Smooth muscle cell (in vitro differentiated cells): ENCODE measurements at regions not wholly inside any gene's neighbourhood (a gene's known extent, or its start where the extent isn't known, plus 50 kb on each side); places are given as distances from the start of the nearest gene placed in this dataset.
A peak's percentile ranks its signal among the peaks of the same experiment; 100 is the strongest.
"Not testable (repeated sequence)": the region's sequence is repeated elsewhere in the genome, so short reads cannot be mapped to it uniquely, and the experiment has no call there.

Experiments
- DNase-seq: peaks from one replicate; lab custom pipeline; 2025; ENCODE audit not compliant: unreplicated experiment; lab: John Stamatoyannopoulos, UW
- H2AFZ ChIP-seq: fragments of 200-600 bp; sonication (generic); 2 replicates; pipeline ENCODE4 v1.6.0; 2016; ENCODE audit warnings: antibody characterized with exemption, low read depth, mild to moderate bottlenecking
- H3F3A ChIP-seq: fragments of 200-600 bp; sonication (generic); 2 replicates; pipeline ENCODE4 v1.6.0; 2017; ENCODE audit warnings: antibody characterized with exemption, low read depth
- H3K27ac ChIP-seq: fragments of 200-600 bp; sonication (generic); 2 replicates; pipeline ENCODE4 v1.5.1; 2016; ENCODE audit warnings: low read depth, mild to moderate bottlenecking
- H3K27me3 ChIP-seq: fragments of 200-600 bp; sonication (generic); 2 replicates; pipeline ENCODE4 v1.6.1; 2016; ENCODE audit warnings: low read depth, mild to moderate bottlenecking
- H3K36me3 ChIP-seq: fragments of 200-600 bp; sonication (generic); 2 replicates; pipeline ENCODE4 v1.5.1; 2016; ENCODE audit warnings: low read depth
- H3K4me1 ChIP-seq: fragments of 200-600 bp; sonication (generic); 2 replicates; pipeline ENCODE4 v1.5.1; 2016; ENCODE audit warnings: low read depth
- H3K4me2 ChIP-seq: fragments of 200-600 bp; sonication (generic); 2 replicates; pipeline ENCODE4 v1.6.0; 2016; ENCODE audit warnings: mild to moderate bottlenecking
- H3K4me3 ChIP-seq: fragments of 200-600 bp; sonication (generic); 2 replicates; pipeline ENCODE4 v1.5.1; 2016; ENCODE audit warnings: mild to moderate bottlenecking
- H3K79me2 ChIP-seq: fragments of 200-600 bp; sonication (generic); 2 replicates; pipeline ENCODE4 v1.6.0; 2016; ENCODE audit warnings: low read depth, mild to moderate bottlenecking
- H3K9ac ChIP-seq: fragments of 200-600 bp; sonication (generic); 2 replicates; pipeline ENCODE4 v1.6.0; 2016; ENCODE audit warnings: low read depth
- H3K9me3 ChIP-seq: fragments of 200-600 bp; sonication (generic); replicated peaks from 2 replicates; pipeline ENCODE4 v1.5.1; 2016; ENCODE audit warnings: low read depth
- H4K20me1 ChIP-seq: fragments of 200-600 bp; sonication (generic); 2 replicates; pipeline ENCODE4 v1.6.0; 2016; ENCODE audit warnings: low read depth
- CTCF ChIP-seq: fragments of 200-600 bp; sonication (generic); IDR thresholded peaks from 2 replicates; pipeline ENCODE4 v1.5.1; 2017; ENCODE audit warnings: borderline replicate concordance, mild to moderate bottlenecking, antibody characterized with exemption; ENCODE audit not compliant: insufficient read depth, poor library complexity, severe bottlenecking
- WGBS: methylation state at CpG from one replicate; pipeline ENCODE4 v1.1.7; 2016; ENCODE audit warnings: low lambda C conversion rate; 5-methylcytosine and 5-hydroxymethylcytosine counted together

GRCh38 chr4:118424062-118424461, 71.3 kb upstream of the PRSS12 start:
- not testable (repeated sequence) for H3K27me3 ChIP-seq, H4K20me1 ChIP-seq, H3K36me3 ChIP-seq, H3K9ac ChIP-seq, H3K4me1 ChIP-seq, H3K79me2 ChIP-seq, H3K27ac ChIP-seq, H3K9me3 ChIP-seq, H3K4me3 ChIP-seq, DNase-seq, H3F3A ChIP-seq
- Histone ChIP-seq H3K4me2 (peak overlapping the region; percentile 74), H2AFZ (peak overlapping the region; percentile 82)
- 6% methylated on average over 5 of the region's 5 CpGs for WGBS
- peak; percentile 51 for TF ChIP-seq CTCF

GRCh38 chr4:118428881-118429280, 76.1 kb upstream of the PRSS12 start:
- DNase-seq, H3K27ac ChIP-seq, H3K79me2 ChIP-seq, H3K36me3 ChIP-seq, H3K9ac ChIP-seq, H3K4me1 ChIP-seq, H3F3A ChIP-seq, H3K4me3 ChIP-seq, H2AFZ ChIP-seq, H4K20me1 ChIP-seq, H3K27me3 ChIP-seq, H3K9me3 ChIP-seq, H3K4me2 ChIP-seq: not testable (repeated sequence)
- WGBS: no CpG with 5 or more reads among the region's 1 CpG

GRCh38 chr4:118432359-118432758, 79.6 kb upstream of the PRSS12 start:
- not testable (repeated sequence) for H3K27me3 ChIP-seq, H3K4me1 ChIP-seq, DNase-seq, H3K4me2 ChIP-seq, H3K27ac ChIP-seq, H3K9me3 ChIP-seq, H3K36me3 ChIP-seq, H3F3A ChIP-seq, H3K79me2 ChIP-seq, H3K4me3 ChIP-seq, H3K9ac ChIP-seq, H2AFZ ChIP-seq, H4K20me1 ChIP-seq
- 83% methylated on average over 5 of the region's 5 CpGs for WGBS

- H3F3A ChIP-seq, H3K4me1 ChIP-seq, H3K36me3 ChIP-seq, H3K9ac ChIP-seq, H3K27ac ChIP-seq, H3K79me2 ChIP-seq, H3K9me3 ChIP-seq, DNase-seq, H2AFZ ChIP-seq, H3K27me3 ChIP-seq, H3K4me2 ChIP-seq, H3K4me3 ChIP-seq, H4K20me1 ChIP-seq: not testable (repeated sequence)
- WGBS: 79% methylated on average over 5 of the region's 5 CpGs
Observed at GRCh38 chr4:118433612-118434375, 81.0 kb upstream of the PRSS12 start.

GRCh38 chr4:118435415-118435814, 82.6 kb upstream of the PRSS12 start:
- not testable (repeated sequence) for H3K4me2 ChIP-seq, H4K20me1 ChIP-seq, DNase-seq, H3K9ac ChIP-seq, H3K9me3 ChIP-seq, H3K79me2 ChIP-seq, H3K4me3 ChIP-seq, H3K4me1 ChIP-seq, H2AFZ ChIP-seq, H3K27ac ChIP-seq, H3F3A ChIP-seq, H3K36me3 ChIP-seq, H3K27me3 ChIP-seq
- 81% methylated on average over 3 of the region's 3 CpGs for WGBS

- H3K4me1 ChIP-seq, H2AFZ ChIP-seq, DNase-seq, H3F3A ChIP-seq, H3K27me3 ChIP-seq, H3K4me2 ChIP-seq, H3K36me3 ChIP-seq, H3K9ac ChIP-seq, H3K27ac ChIP-seq, H3K79me2 ChIP-seq, H3K4me3 ChIP-seq, H4K20me1 ChIP-seq, H3K9me3 ChIP-seq: not testable (repeated sequence)
- 74% methylated on average over 8 of the region's 8 CpGs for WGBS
Observed at GRCh38 chr4:118442115-118442837, 89.5 kb upstream of the PRSS12 start.

- DNase-seq, H2AFZ ChIP-seq, H3K4me2 ChIP-seq, H3K9ac ChIP-seq, H3K4me3 ChIP-seq, H3K4me1 ChIP-seq, H3F3A ChIP-seq, H3K27ac ChIP-seq, H3K36me3 ChIP-seq, H3K27me3 ChIP-seq, H3K9me3 ChIP-seq, H3K79me2 ChIP-seq, H4K20me1 ChIP-seq: not testable (repeated sequence)
- 89% methylated on average over 1 of the region's 3 CpGs for WGBS
Observed at GRCh38 chr4:118447397-118447796, 94.6 kb upstream of the PRSS12 start.

GRCh38 chr4:118454857-118455256, 102.1 kb upstream of the PRSS12 start:
- 79% methylated on average over 1 of the region's 1 CpG for WGBS
- not testable (repeated sequence) for H3F3A ChIP-seq, H3K9me3 ChIP-seq, H3K4me1 ChIP-seq, H3K27me3 ChIP-seq, H3K4me3 ChIP-seq, H4K20me1 ChIP-seq, H3K4me2 ChIP-seq, DNase-seq, H3K9ac ChIP-seq, H3K79me2 ChIP-seq, H2AFZ ChIP-seq, H3K36me3 ChIP-seq, H3K27ac ChIP-seq
